ENCODE measurements at regions not wholly inside any gene's neighbourhood (a gene's known extent, or its start where the extent isn't known, plus 50 kb on each side); places are given as distances from the start of the nearest gene placed in this dataset.

- H3K27me3 ChIP-seq (replicated peaks; ENCODE audit: insufficient read depth), result no peaks in the 10 kb centered on the region
- H3K4me1 ChIP-seq (replicated peaks), result no peaks in the 10 kb centered on the region
- H3K27ac ChIP-seq, result no peak overlapping the region
- intact Hi-C loops (cut with DNase I), result no loop called here
- 53% methylated on average over 4 of the region's 4 CpGs for WGBS
- H3K4me3 ChIP-seq, result no peak overlapping the region
- TF ChIP-seq CTCF (IDR thresholded peaks at IDR 0.05) (no peak), POLR2AphosphoS5 (IDR thresholded peaks at IDR 0.05) (no peak), POLR2A (IDR thresholded peaks at IDR 0.05) (no peak)
- DNase-seq (ENCODE audit: low spot score), result no peak
- H3K9me3 ChIP-seq, result no peaks in the 10 kb centered on the region
- no peaks in the 10 kb centered on the region for H3K36me3 ChIP-seq
Observed at GRCh38 chr18:68568364-68569155, 146.3 kb downstream of the TMX3 start.

GRCh38 chr18:68566991-68567390 lies 147.9 kb downstream of the TMX3 start:
- no peak for DNase-seq (ENCODE audit: low spot score)
- WGBS, result 97% methylated on average over 2 of the region's 2 CpGs

GRCh38 chr18:68564961-68565360 lies 149.9 kb downstream of the TMX3 start:
- Histone ChIP-seq H3K4me3 (no peak overlapping the region), H3K36me3 (no peaks in the 10 kb centered on the region), H3K27ac (no peak overlapping the region), H3K4me1 (replicated peaks) (no peaks in the 10 kb centered on the region), H3K9me3 (no peaks in the 10 kb centered on the region), H3K27me3 (replicated peaks; ENCODE audit: insufficient read depth) (no peaks in the 10 kb centered on the region)
- WGBS, result 70% methylated on average over 3 of the region's 3 CpGs
- TF ChIP-seq POLR2A (IDR thresholded peaks at IDR 0.05) (no peak), POLR2AphosphoS5 (IDR thresholded peaks at IDR 0.05) (no peak)
- intact Hi-C loops (cut with DNase I), result no loop called here
- DNase-seq (ENCODE audit: low spot score), result no peak

More at GRCh38 chr18:68566991-68567390, 147.9 kb downstream of the TMX3 start:
- TF ChIP-seq CTCF (IDR thresholded peaks at IDR 0.05) (no peak), POLR2AphosphoS5 (IDR thresholded peaks at IDR 0.05) (no peak), POLR2A (IDR thresholded peaks at IDR 0.05) (no peak)
- H3K4me1 ChIP-seq (replicated peaks), result no peaks in the 10 kb centered on the region
- H3K36me3 ChIP-seq, result no peaks in the 10 kb centered on the region
- no peak overlapping the region for H3K4me3 ChIP-seq
- no peak overlapping the region for H3K27ac ChIP-seq
- H3K27me3 ChIP-seq (replicated peaks; ENCODE audit: insufficient read depth), result no peaks in the 10 kb centered on the region
- intact Hi-C loops (cut with DNase I), result no loop called here
- H3K9me3 ChIP-seq, result no peaks in the 10 kb centered on the region

GRCh38 chr18:68564351-68564750 lies 150.6 kb downstream of the TMX3 start:
- DNase-seq (ENCODE audit: low spot score), result no peak
- Histone ChIP-seq H3K4me3 (no peak overlapping the region), H3K36me3 (no peaks in the 10 kb centered on the region), H3K27me3 (replicated peaks; ENCODE audit: insufficient read depth) (no peaks in the 10 kb centered on the region), H3K4me1 (replicated peaks) (no peaks in the 10 kb centered on the region), H3K27ac (no peak overlapping the region), H3K9me3 (no peaks in the 10 kb centered on the region)
- TF ChIP-seq CTCF (IDR thresholded peaks at IDR 0.05) (no peak), POLR2A (IDR thresholded peaks at IDR 0.05) (no peak), POLR2AphosphoS5 (IDR thresholded peaks at IDR 0.05) (no peak)
- intact Hi-C loops (cut with DNase I), result no loop called here

GRCh38 chr18:68560128-68560527 lies 154.8 kb downstream of the TMX3 start:
- intact Hi-C loops (cut with DNase I), result no loop called here
- no peak overlapping the region for H3K4me3 ChIP-seq
- no peak overlapping the region for H3K27ac ChIP-seq
- H3K4me1 ChIP-seq (replicated peaks), result no peaks in the 10 kb centered on the region
- TF ChIP-seq CTCF (IDR thresholded peaks at IDR 0.05) (no peak), POLR2A (IDR thresholded peaks at IDR 0.05) (no peak), POLR2AphosphoS5 (IDR thresholded peaks at IDR 0.05) (no peak)
- 85% methylated on average over 2 of the region's 2 CpGs for WGBS
- no peaks in the 10 kb centered on the region for H3K36me3 ChIP-seq
- no peaks in the 10 kb centered on the region for H3K27me3 ChIP-seq (replicated peaks; ENCODE audit: insufficient read depth)
- no peak for DNase-seq (ENCODE audit: low spot score)
- no peaks in the 10 kb centered on the region for H3K9me3 ChIP-seq
